Mammary epithelial cell (primary cell): ENCODE measurements at regions not wholly inside any gene's neighbourhood (a gene's known extent, or its start where the extent isn't known, plus 50 kb on each side); places are given as distances from the start of the nearest gene placed in this dataset.

Source experiments
- EZH2 ChIP-seq: IDR thresholded peaks from 2 replicates; pipeline ENCODE4 v1.6.1; 2012; ENCODE audit warnings: low read length, inconsistent platforms, borderline replicate concordance
- TF ChIP-seq, protein P1 (sequence below), 2 donors: IDR thresholded peaks in 1 of 2; conservative IDR thresholded peaks in 1 of 2; 2 replicates each; pipeline ENCODE4 v1.5.1; 2011 to 2012; ENCODE audit warnings: inconsistent platforms in 2 of 2, low read length in 2 of 2, mild to moderate bottlenecking in 2 of 2, control low read depth in 1 of 2, low read depth in 1 of 2; ENCODE audit not compliant: insufficient read depth in 1 of 2; ENCODE audit errors: extremely low read depth in 1 of 2

DNA sequence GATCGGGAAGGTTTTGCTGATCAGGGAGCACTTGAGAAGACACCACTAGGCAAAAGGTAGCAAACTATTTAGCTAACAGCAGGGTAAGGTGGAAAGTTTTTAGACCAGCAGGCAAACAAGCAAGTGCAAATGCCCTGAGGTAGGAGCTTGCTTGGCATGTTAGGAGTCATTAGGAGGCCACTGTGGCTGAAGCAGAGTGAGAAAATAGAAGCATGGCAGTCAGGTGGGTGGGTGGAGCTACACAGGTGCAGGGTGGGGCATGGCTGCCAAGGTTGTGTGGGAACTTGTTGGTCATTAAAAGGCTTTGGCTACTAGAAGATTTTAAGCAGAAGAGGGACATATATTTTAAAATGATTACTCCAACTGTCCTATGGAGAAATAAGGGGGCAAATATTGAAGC lies 77.3 kb downstream of the EDN1 start:
- TF ChIP-seq, protein P1, sequence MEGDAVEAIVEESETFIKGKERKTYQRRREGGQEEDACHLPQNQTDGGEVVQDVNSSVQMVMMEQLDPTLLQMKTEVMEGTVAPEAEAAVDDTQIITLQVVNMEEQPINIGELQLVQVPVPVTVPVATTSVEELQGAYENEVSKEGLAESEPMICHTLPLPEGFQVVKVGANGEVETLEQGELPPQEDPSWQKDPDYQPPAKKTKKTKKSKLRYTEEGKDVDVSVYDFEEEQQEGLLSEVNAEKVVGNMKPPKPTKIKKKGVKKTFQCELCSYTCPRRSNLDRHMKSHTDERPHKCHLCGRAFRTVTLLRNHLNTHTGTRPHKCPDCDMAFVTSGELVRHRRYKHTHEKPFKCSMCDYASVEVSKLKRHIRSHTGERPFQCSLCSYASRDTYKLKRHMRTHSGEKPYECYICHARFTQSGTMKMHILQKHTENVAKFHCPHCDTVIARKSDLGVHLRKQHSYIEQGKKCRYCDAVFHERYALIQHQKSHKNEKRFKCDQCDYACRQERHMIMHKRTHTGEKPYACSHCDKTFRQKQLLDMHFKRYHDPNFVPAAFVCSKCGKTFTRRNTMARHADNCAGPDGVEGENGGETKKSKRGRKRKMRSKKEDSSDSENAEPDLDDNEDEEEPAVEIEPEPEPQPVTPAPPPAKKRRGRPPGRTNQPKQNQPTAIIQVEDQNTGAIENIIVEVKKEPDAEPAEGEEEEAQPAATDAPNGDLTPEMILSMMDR (conservative IDR thresholded peaks at IDR 0.05 in 1 of 2, IDR thresholded peaks at IDR 0.05 in 1 of 2; ENCODE audit: extremely low read depth in 1 of 2, insufficient read depth in 1 of 2, low read depth in 1 of 2, low read length in 2 of 2), result no peak
- TF ChIP-seq EZH2, result no peak
